ENCODE measurements at regions not wholly inside any gene's neighbourhood (a gene's known extent, or its start where the extent isn't known, plus 50 kb on each side); places are given as distances from the start of the nearest gene placed in this dataset.
"Not testable (repeated sequence)": the region's sequence is repeated elsewhere in the genome, so short reads cannot be mapped to it uniquely, and the experiment has no call there.

DNA sequence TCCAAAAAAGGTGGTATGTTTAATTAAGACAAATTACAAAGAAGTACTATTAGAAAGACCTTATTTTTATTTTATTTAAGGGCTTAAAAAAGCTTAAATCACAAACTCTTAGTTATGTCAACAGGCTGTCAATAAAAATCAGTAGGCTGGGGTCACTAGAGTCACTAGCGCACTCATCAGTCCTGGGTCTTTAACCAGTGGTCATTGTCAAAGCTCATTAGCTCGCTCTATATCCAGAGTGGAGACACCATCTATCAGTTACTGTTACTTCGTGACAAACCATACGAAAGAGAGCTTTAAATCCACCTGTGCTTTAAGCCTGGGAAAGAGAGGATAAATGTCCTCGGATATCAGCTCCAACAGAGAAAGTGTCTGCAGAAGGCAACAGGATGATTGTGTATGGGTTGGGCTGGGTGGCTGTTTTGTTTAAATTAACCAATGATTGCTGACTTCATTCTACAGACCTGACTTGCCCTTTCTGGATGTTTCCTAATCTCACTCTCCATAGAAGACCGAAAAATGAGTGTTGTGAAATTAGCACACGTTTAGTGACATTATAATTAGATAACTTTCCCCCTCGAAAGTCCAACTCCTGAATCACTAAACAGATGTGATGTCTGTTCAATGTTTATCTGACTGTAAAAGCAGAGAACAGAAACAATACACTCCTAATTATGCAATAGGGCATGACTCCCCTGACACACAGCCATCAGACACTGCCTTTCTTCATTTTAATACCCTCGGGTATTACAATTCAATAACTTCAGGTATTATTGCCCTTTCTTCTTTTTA lies 123.6 kb upstream of the TNPO1 start:
- DNase-seq: no peak

DNA sequence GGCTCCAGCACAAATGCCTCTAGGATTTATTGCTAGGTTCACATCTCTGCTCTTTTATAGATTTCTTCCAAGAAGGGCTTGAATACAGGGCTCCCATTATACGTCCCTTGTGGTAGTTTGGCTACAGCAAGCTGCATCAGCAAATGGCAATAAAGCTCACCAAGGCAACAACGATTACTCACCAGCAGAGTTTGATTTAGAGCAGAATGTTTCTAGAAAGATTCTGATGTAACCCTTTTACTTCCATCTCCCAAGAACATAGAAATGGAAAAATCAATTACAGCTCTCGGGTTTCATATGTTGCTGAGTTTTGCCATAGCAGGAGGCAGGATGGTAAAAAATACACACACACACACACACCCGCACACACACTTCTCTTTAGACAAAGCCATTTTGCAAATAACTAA lies 124.2 kb upstream of the TNPO1 start:
- no peak for DNase-seq

DNA sequence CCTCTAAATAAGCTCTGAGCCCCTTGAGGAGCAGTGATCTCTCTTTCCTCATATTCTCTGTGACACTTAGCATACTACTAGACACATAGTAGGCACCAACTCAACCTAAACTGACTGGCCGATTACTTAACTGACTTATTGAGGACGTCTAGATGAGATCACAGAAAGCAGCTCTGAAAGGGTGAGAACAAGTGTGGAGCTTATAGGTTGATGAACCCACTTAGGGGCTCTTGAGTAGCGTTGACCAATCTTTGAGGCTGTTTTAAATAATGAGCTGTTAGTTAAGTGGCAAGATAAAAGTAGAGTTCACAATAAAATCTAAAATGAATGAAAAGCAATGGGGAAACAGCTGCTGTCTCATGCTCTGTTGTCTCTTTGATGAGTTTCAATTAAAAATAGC lies 124.7 kb upstream of the TNPO1 start:
- no peak for DNase-seq

DNA sequence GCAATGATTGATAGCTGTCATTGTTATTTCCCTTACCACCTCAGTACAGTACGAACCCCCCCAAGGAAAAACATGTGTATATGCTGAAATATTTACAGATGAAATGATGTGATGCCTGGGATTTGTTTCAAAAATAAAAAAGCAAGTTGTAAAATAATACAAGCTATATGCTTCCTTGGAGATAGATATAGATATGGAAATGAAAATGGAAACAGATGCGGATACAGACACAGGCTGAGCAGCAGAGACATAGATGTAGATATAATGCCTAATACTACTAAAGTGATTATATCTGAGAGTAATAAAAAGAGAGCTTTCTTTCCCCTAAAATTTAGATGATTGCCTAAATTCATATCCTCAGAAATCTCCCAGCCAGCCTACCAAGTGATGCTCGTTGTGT lies 127.5 kb upstream of the TNPO1 start:
- DNase-seq: no peak

DNA sequence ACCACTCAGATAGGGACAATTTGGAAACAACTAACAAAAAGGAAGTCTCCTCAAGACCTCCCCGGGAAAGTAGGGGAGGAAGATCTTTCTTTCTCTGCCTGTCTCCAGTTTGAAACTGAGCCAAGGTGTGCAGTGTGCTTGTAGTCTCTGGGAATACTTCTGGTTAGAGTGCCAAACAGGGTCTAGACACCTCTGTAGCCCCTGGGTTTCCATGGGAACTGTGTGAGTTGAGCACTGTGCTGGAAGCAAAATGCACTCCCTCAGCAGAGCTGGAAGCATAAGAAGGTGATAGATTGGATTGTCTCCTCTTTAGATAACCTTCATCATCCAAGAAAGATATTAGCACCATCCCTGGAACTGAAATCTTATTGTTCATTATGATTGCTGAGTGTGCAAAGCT lies 129.2 kb upstream of the TNPO1 start:
- no peak for DNase-seq

DNA sequence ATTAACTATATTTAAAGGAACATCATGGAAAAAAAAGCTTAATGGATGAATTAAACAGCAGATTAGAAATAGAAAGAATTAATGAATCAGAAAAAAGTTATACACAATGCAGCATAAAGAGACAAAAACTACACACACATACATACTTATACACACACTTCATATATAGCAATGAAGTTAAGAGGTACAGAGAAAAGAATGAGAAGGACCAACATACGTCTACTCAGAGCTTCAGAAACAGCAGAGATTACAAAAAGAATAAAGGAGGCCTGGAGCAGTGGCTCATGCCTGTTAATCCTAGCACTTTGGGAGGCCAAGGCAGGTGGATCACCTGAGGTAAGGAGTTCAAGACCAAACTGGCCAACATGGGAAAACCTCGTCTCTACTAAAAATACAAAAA lies 133.9 kb upstream of the TNPO1 start:
- DNase-seq: no peak

DNA sequence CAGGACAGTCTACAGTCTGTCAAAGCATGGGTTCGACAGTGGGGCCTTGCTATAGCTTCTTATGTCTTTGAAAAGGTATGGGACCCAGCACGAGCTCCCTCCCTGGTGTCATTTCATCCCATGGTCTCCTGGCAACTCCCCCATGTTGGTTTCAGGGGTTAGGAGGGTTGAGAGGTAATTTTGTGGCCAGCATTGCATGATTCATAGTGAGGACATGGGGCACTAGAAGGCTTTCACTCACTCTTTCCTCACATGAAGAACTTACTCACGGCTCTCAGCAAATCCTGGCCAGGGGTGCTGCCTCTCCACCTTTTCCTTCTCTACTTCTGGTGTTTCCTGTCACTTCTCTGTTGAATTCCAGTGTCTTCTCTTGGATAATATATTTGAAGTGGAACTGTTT lies 134.7 kb upstream of the TNPO1 start:
- no peak for DNase-seq

DNA sequence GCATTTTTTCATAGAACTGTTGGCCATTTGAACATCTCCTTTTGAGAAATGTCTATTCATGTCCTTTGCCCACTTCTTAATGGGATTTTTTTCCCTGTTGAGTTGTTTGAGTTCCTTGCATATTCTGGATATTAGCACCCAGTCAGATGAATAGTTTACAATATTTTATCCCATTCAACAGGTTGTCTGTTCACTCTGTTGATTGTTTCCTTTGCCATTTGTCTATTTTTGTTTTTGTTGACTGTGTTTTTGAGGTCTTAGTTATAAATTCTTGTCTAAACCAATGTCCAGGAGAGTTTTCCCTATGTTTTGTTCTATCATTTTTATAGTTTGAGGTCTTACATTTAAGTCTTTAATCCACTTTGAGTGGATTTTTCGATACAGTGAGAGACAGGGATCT lies 139.0 kb upstream of the TNPO1 start:
- no peak for DNase-seq

DNA sequence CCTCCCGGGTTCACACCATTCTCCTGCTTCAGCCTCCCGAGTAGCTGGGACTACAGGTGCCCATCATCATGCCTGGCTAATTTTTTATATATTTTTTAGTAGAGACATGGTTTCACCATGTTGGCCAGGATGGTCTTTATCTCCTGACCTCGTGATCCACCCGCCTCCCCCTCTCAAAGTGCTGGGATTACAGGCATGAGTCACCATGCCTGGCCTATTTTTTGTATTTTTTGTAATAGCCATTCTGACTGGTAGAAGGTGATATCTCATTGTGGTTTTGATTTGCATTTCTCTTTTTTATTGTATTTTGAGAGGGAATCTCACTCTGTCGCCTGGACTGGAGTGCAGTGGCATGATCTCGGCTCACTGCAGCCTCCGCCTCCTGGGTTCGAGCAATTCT lies 139.6 kb upstream of the TNPO1 start:
- DNase-seq: not testable (repeated sequence)

DNA sequence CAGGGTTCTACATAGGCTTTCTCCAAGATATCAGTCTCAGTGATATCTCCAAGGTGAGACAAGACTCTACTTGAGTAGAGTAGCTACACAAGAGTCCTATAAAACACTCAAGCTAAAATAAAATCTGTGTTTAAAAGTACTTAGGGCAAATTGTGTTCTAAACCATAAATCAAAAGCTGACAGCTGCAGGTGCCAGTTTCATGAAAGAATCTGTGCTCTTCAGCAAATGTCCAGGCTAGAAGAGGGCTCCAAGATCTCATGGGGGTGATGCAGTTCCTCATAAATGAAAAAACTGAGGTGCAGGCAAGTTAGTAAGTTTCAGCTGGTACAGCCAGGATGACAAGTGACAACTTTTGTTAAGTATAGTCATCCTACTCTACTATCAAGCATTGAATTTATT lies 142.8 kb upstream of the TNPO1 start:
- no peak for DNase-seq

DNA sequence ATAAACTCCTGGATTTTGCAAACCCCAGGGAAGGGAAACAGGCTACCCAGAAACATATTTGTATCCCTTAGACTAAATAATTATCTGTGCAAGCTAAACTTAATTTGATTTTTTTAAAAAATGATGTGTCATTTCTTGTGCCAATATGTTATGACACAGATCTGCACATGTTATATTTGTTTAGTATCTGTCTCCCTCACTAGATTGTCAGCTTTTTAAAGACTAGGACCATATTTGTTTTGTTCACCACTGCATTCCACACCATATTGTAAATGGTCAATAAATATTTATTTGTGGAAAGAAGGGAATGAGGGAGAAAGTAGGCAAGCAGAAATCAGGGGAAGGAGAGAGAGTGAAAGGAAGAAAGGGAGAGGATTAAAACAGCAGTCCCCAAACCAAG lies 143.3 kb upstream of the TNPO1 start:
- no peak for DNase-seq

DNA sequence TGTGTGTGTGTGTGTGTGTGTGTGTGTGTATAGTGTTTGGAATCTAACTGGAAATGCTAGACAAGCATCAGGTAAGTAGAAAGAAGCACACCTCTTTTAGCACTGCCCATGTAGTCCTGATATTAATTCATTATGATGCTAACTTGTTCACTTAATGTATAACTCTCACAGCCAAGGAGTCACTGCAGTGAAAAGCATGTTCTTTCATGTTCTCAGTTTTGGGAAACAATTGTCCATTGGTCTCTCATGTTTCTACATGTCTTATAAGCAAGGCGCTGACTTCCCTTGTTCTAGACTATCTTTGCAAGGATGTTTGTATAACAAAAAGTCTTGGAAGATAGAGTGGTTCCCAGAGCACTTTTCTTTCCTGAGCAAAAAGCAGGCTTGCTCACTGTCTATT lies 148.8 kb upstream of the TNPO1 start:
- no peak for DNase-seq

DNA sequence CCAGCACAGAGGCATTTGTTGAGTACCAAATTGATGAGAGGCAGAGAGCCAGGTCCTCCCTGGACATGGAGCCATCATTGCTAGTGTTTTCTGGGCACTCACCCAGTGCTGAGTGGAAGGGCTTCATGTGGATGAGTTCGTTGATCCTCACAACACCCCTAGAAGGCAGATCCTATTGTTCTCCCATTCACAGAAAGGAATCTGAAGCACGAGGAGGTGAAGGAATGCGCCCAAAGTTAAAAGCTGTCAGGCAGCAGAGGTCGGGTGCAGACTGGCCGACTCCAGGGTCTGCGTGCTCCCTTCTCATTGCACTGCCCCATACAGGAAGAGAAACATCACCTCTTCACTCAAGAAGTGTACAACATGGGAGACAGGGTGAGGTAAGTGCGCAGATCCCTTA lies 153.5 kb upstream of the TNPO1 start:
- no peak for DNase-seq

DNA sequence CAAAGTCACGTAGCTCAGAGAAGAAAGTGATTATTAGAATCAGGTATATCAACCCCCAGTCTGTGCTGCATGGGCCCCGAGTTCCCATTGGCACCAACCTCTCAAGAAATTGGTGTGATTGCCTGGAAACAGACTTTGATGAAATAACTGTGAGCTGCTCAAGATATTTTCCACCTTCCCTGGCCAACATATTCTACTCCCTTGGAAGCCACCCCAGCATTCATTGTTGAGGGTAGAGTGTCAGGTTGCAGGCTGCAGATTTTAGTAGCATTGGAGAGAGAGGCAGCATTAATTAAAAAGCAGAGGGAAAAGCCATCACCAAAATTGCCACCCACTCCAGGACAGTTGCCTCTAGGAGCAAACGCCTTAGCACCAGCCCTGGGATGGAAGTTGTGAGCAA lies 154.2 kb upstream of the TNPO1 start:
- DNase-seq: no peak

DNA sequence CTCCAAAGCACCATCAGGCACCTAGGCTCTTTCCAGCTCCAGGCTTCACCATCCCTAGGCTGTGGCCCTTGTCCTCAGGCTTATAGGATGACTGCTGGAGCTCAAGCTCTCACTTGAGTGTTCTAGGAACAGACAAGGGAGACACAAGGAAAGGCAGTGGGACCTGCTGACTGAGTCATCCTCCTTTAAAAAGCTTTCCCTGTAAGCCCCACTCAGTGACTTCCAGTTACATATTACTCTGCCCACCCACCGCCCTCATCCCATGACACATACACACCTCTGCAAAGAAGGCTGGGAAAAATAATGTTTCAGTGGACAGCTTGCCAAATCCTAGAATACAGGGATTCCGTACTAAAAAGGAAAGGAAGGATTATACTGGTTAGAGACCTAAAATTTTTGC lies 154.2 kb upstream of the ZNF366 start:
- DNase-seq: no peak

DNA sequence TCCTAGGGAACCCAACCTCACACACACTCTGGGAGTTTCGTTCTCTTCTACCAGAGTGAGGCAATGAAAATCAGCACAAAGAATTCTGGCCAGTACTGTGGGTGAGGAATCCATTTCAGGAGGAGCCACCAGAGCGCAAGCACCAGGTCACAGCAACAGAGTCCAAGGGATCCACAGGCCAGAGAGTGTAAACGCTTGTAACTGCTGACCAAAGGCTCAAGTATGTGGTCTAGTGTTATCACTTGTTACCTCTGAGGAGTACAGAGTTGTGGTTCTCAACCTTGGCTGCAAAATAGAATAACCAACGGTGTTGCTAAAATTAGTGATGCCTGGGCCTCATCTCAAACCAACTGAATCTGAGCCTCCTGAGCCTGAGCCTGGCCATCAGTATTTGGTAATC lies 152.5 kb upstream of the ZNF366 start:
- no peak for DNase-seq

DNA sequence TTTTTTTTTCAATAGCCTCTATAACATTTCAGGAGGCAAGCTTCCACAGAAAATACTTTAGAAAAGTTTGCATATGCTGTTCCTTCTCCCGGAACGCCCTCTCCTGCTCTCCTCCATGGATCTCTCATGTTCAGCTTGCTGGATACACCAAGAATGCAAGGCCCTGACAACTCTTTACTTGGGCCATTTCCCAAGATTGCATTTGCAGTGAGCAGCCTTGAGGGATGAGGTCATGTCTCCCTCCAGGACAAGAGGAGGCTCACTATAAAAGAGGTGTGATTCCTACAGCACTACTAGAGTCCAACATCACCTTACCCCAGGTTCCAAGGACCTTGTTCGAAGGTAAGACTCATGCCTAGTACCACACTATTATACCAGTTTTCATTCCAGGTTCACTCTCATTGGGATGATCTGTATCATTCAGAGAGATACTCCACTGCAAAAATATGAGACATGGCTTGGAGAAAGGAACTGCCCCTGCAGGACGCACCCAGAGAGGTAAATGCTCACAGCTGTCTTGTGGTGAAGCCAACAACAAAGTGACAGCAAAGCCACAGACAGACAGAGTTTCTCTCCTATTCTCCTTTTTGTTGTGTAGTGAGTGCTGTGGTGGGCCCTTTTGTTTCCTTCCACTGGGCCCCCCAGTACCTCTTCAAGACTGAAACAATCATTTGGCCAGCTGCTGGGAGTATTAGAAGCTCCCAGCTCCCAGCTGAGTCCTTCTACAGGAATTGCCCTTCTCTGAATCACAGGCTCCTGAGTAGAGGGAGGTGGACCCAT lies 151.7 kb upstream of the ZNF366 start:
- no peak for DNase-seq

DNA sequence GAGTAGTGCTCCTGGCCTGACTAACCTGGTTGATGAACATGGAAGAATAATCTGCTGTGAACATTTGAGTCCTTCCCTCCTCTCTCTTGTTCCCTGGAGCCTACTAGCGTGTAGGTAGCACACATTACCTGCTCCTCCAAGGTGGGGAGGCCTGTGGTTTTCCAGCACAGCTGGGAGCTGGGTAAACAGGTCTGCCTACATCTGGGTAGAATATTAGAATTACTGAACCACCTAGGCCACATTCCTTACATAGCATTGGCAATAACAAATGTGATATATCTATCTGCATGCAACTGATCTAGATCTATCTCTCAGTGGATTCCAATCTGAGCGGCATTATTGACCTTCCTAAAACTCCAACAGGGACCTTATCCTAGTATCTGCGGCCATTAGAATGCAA lies 151.0 kb upstream of the ZNF366 start:
- DNase-seq: no peak

DNA sequence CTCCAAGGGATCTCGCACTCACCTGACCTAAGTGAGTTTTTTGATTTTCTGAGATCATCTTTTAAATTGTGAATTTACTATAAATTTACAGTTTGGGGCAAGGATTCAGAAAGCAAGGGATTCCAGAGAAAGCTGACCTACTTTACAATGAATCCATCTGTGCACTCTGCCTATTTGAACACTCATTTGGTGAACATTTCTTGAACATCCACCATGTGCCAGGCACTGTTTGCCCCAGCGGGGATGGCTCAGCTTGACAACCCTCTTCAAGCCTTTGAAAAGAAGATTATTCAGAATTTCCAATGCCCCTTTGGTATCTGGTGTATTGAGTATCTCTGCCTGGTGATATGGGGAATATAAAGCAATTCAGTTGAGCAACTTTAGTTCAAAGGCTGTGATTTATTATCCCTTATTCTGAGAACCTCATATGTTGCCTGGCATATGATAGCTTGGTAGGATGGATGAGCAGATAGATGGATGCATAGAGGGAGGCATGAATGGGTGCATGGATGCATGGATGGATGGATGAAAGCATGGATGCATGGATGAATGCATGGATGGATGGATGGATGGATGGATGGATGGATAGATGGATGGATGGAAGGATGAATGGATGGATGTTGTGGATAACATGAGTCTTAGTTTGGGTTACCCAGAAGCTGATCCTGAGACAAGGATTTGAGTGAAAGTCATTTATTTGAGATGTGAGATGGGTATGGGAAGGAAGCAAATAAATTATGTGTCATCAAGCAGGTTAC lies 149.7 kb upstream of the ZNF366 start:
- no peak for DNase-seq

DNA sequence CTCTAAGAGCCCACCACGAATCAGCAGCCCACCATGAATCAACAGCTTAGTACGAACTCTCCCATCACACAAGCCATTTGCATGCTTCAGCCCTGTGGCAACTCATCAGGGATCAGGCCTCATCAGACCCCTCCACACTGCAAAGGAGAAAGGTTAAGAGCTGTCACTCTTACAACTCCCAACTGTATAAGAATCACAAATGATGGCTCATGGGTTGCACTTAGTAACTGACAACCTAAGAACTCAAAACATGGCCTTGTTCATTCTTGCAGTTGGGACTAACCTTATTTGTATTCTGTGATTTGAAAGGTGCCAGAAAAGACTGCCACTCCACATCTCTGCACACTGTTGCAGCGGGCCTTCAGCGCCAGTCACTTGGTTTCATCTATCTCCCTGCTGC lies 149.1 kb upstream of the ZNF366 start:
- no peak for DNase-seq

DNA sequence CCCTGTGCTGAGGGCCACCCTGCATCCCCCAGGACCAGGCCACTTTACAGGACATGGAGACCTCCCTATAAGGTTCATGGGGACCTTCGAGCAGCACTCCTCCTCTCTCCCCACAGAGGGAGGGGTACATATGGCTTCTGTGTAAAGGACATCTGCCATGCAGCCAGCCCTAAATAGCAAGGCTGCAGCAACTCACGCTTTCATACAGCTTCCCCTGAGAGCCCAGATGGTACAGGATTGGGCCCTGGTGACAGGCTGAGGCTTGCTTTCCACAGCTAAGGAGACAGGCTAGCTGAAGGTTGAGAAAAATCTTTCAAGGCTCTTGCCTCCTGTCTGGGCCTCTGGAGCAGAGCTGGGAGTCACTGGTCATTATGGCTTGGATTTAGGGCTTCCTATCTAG lies 147.0 kb upstream of the ZNF366 start:
- DNase-seq: no peak

DNA sequence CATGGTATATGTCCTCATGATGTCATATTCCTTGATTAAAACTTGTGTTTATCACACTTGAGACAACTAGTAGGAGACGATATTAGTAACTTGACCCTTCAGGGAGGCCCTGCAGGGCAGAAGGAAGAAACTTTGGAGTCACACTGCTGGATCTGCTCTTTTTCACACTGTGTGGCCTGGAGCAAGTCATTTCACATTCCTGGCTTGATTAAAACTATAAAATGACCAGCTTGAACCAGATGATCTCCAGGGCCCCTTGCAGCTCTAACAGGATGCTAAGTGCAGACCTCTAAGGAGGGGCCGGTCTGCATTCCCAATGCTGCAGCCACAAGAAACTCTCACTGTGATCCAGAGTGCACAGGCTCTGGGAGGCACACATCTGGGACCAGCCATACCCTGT lies 146.4 kb upstream of the ZNF366 start:
- no peak for DNase-seq

DNA sequence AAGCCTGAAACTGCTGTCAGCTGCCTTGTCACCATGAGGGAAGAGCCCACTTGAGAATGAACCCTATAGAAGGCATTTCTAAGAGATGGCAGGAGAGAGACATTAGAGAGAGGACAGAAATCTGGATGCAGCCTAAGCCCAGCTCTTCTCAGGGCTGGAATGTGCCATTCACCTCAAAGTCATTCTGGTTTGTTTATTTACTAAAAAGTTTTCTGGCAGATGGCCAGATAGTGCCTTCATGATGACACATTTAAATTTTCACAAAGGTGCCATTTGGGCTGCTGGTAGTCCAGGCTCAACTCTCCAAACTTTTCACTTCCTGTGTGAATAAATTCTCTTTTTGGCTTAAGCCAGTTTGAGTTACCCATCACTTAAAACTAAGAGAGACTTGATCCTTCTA lies 144.6 kb upstream of the ZNF366 start:
- no peak for DNase-seq

DNA sequence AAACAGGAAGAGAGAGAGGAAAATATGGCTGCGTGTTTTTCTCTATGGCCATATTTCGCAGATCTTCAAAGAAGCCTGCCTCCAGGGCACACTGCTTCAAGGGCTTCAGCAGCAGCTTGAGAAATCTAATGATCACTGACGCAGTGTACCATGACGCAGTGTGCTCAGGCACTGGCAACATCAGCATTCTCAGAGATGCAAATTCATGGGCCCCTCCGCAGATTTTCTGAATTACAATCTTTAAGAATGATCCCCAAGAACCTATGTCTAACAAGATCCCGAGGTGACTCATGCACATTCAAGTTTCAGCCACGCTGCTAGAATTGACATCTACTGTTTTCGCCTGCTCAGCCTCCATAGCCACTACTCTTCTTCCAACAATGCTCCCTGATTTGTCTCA lies 143.9 kb upstream of the ZNF366 start:
- DNase-seq: no peak
